ENCODE measurements at regions not wholly inside any gene's neighbourhood (a gene's known extent, or its start where the extent isn't known, plus 50 kb on each side); places are given as distances from the start of the nearest gene placed in this dataset.

- DNase-seq (no peak), FAIRE-seq (no peak)
- Histone ChIP-seq H3K9ac (ENCODE audit: low read length in 3 of 3) (no peak overlapping the region), H3K4me3 (ENCODE audit: low read length in 3 of 3) (no peak overlapping the region), H3K4me1 (ENCODE audit: control insufficient read depth in 2 of 3, insufficient read depth in 2 of 3, low read depth in 1 of 3, low read length in 3 of 3) (no peaks in the 10 kb centered on the region), H3K27ac (ENCODE audit: low read depth in 2 of 2, low read length in 2 of 2) (no peak overlapping the region), H3K36me3 (ENCODE audit: control insufficient read depth in 2 of 3, insufficient read depth in 3 of 3, low read length in 3 of 3) (no peaks in the 10 kb centered on the region), H3K9me3 (ENCODE audit: control insufficient read depth in 2 of 3, insufficient read depth in 1 of 3, low read length in 3 of 3) (peaks cover 0 to 2% (median 2%) of the 10 kb centered on the region in 3 donors), H3K27me3 (ENCODE audit: control insufficient read depth, insufficient read depth, low read length) (no peaks in the 10 kb centered on the region)
- intact Hi-C loops (cut with DNase I): no loop called here
- TF ChIP-seq, protein P1, sequence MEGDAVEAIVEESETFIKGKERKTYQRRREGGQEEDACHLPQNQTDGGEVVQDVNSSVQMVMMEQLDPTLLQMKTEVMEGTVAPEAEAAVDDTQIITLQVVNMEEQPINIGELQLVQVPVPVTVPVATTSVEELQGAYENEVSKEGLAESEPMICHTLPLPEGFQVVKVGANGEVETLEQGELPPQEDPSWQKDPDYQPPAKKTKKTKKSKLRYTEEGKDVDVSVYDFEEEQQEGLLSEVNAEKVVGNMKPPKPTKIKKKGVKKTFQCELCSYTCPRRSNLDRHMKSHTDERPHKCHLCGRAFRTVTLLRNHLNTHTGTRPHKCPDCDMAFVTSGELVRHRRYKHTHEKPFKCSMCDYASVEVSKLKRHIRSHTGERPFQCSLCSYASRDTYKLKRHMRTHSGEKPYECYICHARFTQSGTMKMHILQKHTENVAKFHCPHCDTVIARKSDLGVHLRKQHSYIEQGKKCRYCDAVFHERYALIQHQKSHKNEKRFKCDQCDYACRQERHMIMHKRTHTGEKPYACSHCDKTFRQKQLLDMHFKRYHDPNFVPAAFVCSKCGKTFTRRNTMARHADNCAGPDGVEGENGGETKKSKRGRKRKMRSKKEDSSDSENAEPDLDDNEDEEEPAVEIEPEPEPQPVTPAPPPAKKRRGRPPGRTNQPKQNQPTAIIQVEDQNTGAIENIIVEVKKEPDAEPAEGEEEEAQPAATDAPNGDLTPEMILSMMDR (IDR thresholded peaks at IDR 0.05; ENCODE audit: borderline replicate concordance, extremely low read depth, insufficient read depth): no peak
Observed at GRCh38 chr15:46879032-46879770, 838.1 kb upstream of the SEMA6D start.

DNA sequence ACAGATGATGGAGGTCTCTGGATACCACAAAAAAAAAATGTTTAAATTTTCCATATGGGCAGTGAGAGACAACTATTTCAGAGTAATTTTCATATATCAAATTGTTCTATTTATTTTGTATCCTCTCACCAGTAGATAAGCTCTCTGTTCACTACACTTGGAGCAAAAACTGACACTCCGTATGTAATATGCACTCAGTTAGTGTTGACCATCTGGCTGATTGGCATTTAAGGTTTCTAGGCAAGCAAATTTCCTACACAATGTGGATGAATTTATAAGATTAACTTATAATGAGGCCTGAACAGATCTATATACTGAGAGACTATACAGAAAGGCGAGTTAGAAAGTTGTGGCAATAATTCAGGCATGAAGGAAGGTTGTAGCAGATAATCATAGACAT is 836.5 kb upstream of the SEMA6D start:
- Histone ChIP-seq H3K36me3 (ENCODE audit: control insufficient read depth in 2 of 3, insufficient read depth in 3 of 3, low read length in 3 of 3) (no peaks in the 10 kb centered on the region), H3K9ac (ENCODE audit: low read length in 3 of 3) (no peak overlapping the region), H3K4me1 (ENCODE audit: control insufficient read depth in 2 of 3, insufficient read depth in 2 of 3, low read depth in 1 of 3, low read length in 3 of 3) (no peaks in the 10 kb centered on the region), H3K27me3 (ENCODE audit: control insufficient read depth, insufficient read depth, low read length) (no peaks in the 10 kb centered on the region), H3K4me3 (ENCODE audit: low read length in 3 of 3) (no peak overlapping the region), H3K27ac (ENCODE audit: low read depth in 2 of 2, low read length in 2 of 2) (no peak overlapping the region), H3K9me3 (ENCODE audit: control insufficient read depth in 2 of 3, insufficient read depth in 1 of 3, low read length in 3 of 3) (peaks cover 0 to 2% (median 2%) of the 10 kb centered on the region in 3 donors)
- FAIRE-seq: no peak
- DNase-seq: no peak
- intact Hi-C loops (cut with DNase I): no loop called here
- TF ChIP-seq, protein P1 (IDR thresholded peaks at IDR 0.05; ENCODE audit: borderline replicate concordance, extremely low read depth, insufficient read depth): no peak

DNA sequence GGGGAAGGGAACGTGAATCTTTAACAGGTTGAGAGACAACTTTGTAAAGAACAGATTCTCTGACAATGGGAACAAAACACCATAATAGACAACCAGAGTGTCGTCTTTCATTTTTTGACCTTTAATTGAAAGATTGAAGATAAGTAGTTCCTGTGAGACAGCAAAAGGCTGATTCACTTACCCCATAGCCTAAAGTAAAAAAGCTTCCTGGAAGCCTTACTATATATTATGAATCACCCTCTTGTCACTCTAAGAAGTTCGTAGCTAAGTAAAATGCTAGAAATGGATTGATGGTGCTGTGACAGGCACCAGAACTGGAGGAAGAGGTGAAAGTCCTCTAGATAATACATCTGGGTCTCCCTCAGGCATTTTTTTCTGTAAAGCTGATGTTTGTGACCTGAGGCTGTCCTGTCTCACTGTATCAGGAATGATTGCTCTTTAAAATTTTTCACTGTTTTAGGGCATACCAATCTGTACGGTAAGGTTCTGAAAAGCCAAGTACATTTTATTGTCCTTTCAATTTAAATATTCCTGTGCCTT is 824.6 kb upstream of the SEMA6D start:
- H3K9ac ChIP-seq (ENCODE audit: low read length in 3 of 3): no peak overlapping the region
- no peak for FAIRE-seq

More for the DNA sequence above, 824.6 kb upstream of the SEMA6D start:
- Histone ChIP-seq H3K4me3 (ENCODE audit: low read length in 3 of 3) (no peak overlapping the region), H3K27ac (ENCODE audit: low read depth in 2 of 2, low read length in 2 of 2) (no peak overlapping the region), H3K36me3 (ENCODE audit: control insufficient read depth in 2 of 3, insufficient read depth in 3 of 3, low read length in 3 of 3) (no peaks in the 10 kb centered on the region), H3K9me3 (ENCODE audit: control insufficient read depth in 2 of 3, insufficient read depth in 1 of 3, low read length in 3 of 3) (no peaks in the 10 kb centered on the region), H3K4me1 (ENCODE audit: control insufficient read depth in 2 of 3, insufficient read depth in 2 of 3, low read depth in 1 of 3, low read length in 3 of 3) (no peaks in the 10 kb centered on the region), H3K27me3 (ENCODE audit: control insufficient read depth, insufficient read depth, low read length) (no peaks in the 10 kb centered on the region)
- intact Hi-C loops (cut with DNase I): no loop called here
- TF ChIP-seq, protein P1 (IDR thresholded peaks at IDR 0.05; ENCODE audit: borderline replicate concordance, extremely low read depth, insufficient read depth): no peak
- DNase-seq: no peak
